ENCODE measurements at regions not wholly inside any gene's neighbourhood (a gene's known extent, or its start where the extent isn't known, plus 50 kb on each side); places are given as distances from the start of the nearest gene placed in this dataset.

- no peaks in the 10 kb centered on the region for H3K27me3 ChIP-seq (ENCODE audit: insufficient read depth, insufficient read length)
- no peak overlapping the region for H3K9ac ChIP-seq (ENCODE audit: insufficient read length, low read depth)
- H3K36me3 ChIP-seq (ENCODE audit: insufficient read depth, insufficient read length, low read length): no peaks in the 10 kb centered on the region
- no peak for TF ChIP-seq ZNF274 (IDR thresholded peaks at IDR 0.05; ENCODE audit: low read depth, low read length)
- TF ChIP-seq YY1 (IDR thresholded peaks at IDR 0.05; ENCODE audit: insufficient read depth, insufficient read length): no peak
- no peak for TF ChIP-seq SUZ12 (IDR thresholded peaks at IDR 0.05; ENCODE audit: extremely low read depth, insufficient read depth, insufficient read length)
- DNase-seq (ENCODE audit: low read depth, low spot score): no peak
- peaks cover 5% of the 10 kb centered on the region for H3K4me1 ChIP-seq (ENCODE audit: insufficient read depth, insufficient read length)
- no peaks in the 10 kb centered on the region for H3K9me3 ChIP-seq (ENCODE audit: insufficient read depth, low read length)
- no peak overlapping the region for H3K4me3 ChIP-seq (ENCODE audit: insufficient read length, low read depth)
Observed at GRCh38 chr15:70277556-70277955, 179.8 kb upstream of the TLE3 start.

- peaks cover 9% of the 10 kb centered on the region for H3K4me1 ChIP-seq (ENCODE audit: insufficient read depth, insufficient read length)
- TF ChIP-seq YY1 (IDR thresholded peaks at IDR 0.05; ENCODE audit: insufficient read depth, insufficient read length): no peak
- no peak for TF ChIP-seq ZNF274 (IDR thresholded peaks at IDR 0.05; ENCODE audit: low read depth, low read length)
- no peak for TF ChIP-seq SUZ12 (IDR thresholded peaks at IDR 0.05; ENCODE audit: extremely low read depth, insufficient read depth, insufficient read length)
- no peak for DNase-seq (ENCODE audit: low read depth, low spot score)
- no peaks in the 10 kb centered on the region for H3K27me3 ChIP-seq (ENCODE audit: insufficient read depth, insufficient read length)
- H3K4me3 ChIP-seq (ENCODE audit: insufficient read length, low read depth): no peak overlapping the region
- no peaks in the 10 kb centered on the region for H3K9me3 ChIP-seq (ENCODE audit: insufficient read depth, low read length)
- no peaks in the 10 kb centered on the region for H3K36me3 ChIP-seq (ENCODE audit: insufficient read depth, insufficient read length, low read length)
- H3K9ac ChIP-seq (ENCODE audit: insufficient read length, low read depth): no peak overlapping the region
Observed at GRCh38 chr15:70276401-70276800, 178.7 kb upstream of the TLE3 start.

- H3K4me1 ChIP-seq (ENCODE audit: insufficient read depth, insufficient read length): peaks cover 14% of the 10 kb centered on the region
Observed at GRCh38 chr15:70275461-70276138, 177.9 kb upstream of the TLE3 start.

GRCh38 chr15:70274908-70275307 is 177.2 kb upstream of the TLE3 start:
- Histone ChIP-seq H3K4me3 (ENCODE audit: insufficient read length, low read depth) (no peak overlapping the region), H3K9ac (ENCODE audit: insufficient read length, low read depth) (no peak overlapping the region), H3K9me3 (ENCODE audit: insufficient read depth, low read length) (no peaks in the 10 kb centered on the region), H3K27me3 (ENCODE audit: insufficient read depth, insufficient read length) (peaks cover 4% of the 10 kb centered on the region), H3K36me3 (ENCODE audit: insufficient read depth, insufficient read length, low read length) (no peaks in the 10 kb centered on the region), H3K4me1 (ENCODE audit: insufficient read depth, insufficient read length) (peaks cover 19% of the 10 kb centered on the region)
- no peak for DNase-seq (ENCODE audit: low read depth, low spot score)
- TF ChIP-seq SUZ12 (IDR thresholded peaks at IDR 0.05; ENCODE audit: extremely low read depth, insufficient read depth, insufficient read length) (no peak), YY1 (IDR thresholded peaks at IDR 0.05; ENCODE audit: insufficient read depth, insufficient read length) (no peak)

More at GRCh38 chr15:70275461-70276138, 177.9 kb upstream of the TLE3 start:
- H3K9me3 ChIP-seq (ENCODE audit: insufficient read depth, low read length): no peaks in the 10 kb centered on the region
- H3K4me3 ChIP-seq (ENCODE audit: insufficient read length, low read depth): no peak overlapping the region
- no peaks in the 10 kb centered on the region for H3K36me3 ChIP-seq (ENCODE audit: insufficient read depth, insufficient read length, low read length)
- H3K9ac ChIP-seq (ENCODE audit: insufficient read length, low read depth): no peak overlapping the region
- no peak for TF ChIP-seq ZNF274 (IDR thresholded peaks at IDR 0.05; ENCODE audit: low read depth, low read length)
- no peak for TF ChIP-seq SUZ12 (IDR thresholded peaks at IDR 0.05; ENCODE audit: extremely low read depth, insufficient read depth, insufficient read length)
- no peak for TF ChIP-seq YY1 (IDR thresholded peaks at IDR 0.05; ENCODE audit: insufficient read depth, insufficient read length)
- DNase-seq (ENCODE audit: low read depth, low spot score): no peak
- no peaks in the 10 kb centered on the region for H3K27me3 ChIP-seq (ENCODE audit: insufficient read depth, insufficient read length)

DNA sequence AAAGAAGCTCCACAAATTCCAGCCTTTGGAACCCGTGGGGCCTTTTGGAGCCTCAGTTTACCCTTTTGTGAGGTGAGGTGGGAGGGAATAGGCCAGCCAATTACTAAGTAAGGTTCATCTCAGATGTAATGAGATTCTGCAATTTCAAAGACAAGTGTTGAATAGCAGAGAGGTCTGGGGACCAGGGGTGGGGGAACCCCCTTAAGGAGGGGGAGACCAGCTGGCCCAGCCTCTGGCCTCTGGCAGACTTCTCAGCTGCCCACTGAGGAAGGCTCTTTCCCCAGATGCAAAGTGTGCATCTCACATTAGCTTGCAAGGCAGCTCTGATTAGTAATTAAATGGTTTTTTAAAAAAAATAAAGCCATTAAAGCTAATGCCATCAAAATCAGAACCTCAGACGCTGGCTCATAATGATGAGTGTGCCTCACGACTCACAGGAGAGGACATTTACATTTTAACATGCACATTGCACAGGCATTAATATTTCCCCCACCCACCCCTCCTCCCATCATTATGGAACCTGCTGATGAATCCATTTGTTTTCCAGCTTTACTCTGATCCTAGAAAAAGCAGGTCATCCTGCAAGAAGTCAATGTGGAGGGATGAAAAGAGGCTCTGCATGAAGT is 176.7 kb upstream of the TLE3 start:
- Histone ChIP-seq H3K4me1 (ENCODE audit: insufficient read depth, insufficient read length) (peaks cover 20% of the 10 kb centered on the region), H3K9ac (ENCODE audit: insufficient read length, low read depth) (no peak overlapping the region)
- no peak for DNase-seq (ENCODE audit: low read depth, low spot score)

DNA sequence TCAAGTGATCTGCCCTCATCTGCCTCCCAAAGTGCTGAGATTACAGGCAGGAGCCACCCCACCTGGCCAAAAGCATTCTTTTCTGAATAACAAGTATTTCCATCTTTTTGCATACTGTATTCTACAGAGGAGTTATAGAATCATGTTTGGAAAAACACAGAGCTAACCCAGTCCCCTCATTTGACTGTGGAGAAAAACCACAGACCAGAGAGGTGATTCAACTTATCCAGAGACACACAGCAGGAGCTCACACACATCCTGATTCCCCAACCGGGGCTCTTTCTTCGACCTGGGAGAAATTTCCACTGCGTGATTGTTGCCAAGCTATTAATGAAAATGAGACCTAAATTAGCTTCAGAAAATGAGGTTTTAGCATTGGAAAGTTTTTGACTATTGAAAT is 176.1 kb upstream of the TLE3 start:
- H3K9ac ChIP-seq (ENCODE audit: insufficient read length, low read depth): no peak overlapping the region
- H3K36me3 ChIP-seq (ENCODE audit: insufficient read depth, insufficient read length, low read length): no peaks in the 10 kb centered on the region
- H3K27me3 ChIP-seq (ENCODE audit: insufficient read depth, insufficient read length): peaks cover 14% of the 10 kb centered on the region
- H3K4me1 ChIP-seq (ENCODE audit: insufficient read depth, insufficient read length): peaks cover 20% of the 10 kb centered on the region
- DNase-seq (ENCODE audit: low read depth, low spot score): no peak
- no peak overlapping the region for H3K4me3 ChIP-seq (ENCODE audit: insufficient read length, low read depth)
- no peaks in the 10 kb centered on the region for H3K9me3 ChIP-seq (ENCODE audit: insufficient read depth, low read length)
- no peak for TF ChIP-seq YY1 (IDR thresholded peaks at IDR 0.05; ENCODE audit: insufficient read depth, insufficient read length)
- TF ChIP-seq SUZ12 (IDR thresholded peaks at IDR 0.05; ENCODE audit: extremely low read depth, insufficient read depth, insufficient read length): no peak
- no peak for TF ChIP-seq ZNF274 (IDR thresholded peaks at IDR 0.05; ENCODE audit: low read depth, low read length)

More for the DNA sequence above, 176.7 kb upstream of the TLE3 start:
- Histone ChIP-seq H3K4me3 (ENCODE audit: insufficient read length, low read depth) (no peak overlapping the region), H3K9me3 (ENCODE audit: insufficient read depth, low read length) (no peaks in the 10 kb centered on the region), H3K36me3 (ENCODE audit: insufficient read depth, insufficient read length, low read length) (no peaks in the 10 kb centered on the region), H3K27me3 (ENCODE audit: insufficient read depth, insufficient read length) (peaks cover 9% of the 10 kb centered on the region)
- TF ChIP-seq ZNF274 (IDR thresholded peaks at IDR 0.05; ENCODE audit: low read depth, low read length) (no peak), SUZ12 (IDR thresholded peaks at IDR 0.05; ENCODE audit: extremely low read depth, insufficient read depth, insufficient read length) (no peak), YY1 (IDR thresholded peaks at IDR 0.05; ENCODE audit: insufficient read depth, insufficient read length) (no peak)

DNA sequence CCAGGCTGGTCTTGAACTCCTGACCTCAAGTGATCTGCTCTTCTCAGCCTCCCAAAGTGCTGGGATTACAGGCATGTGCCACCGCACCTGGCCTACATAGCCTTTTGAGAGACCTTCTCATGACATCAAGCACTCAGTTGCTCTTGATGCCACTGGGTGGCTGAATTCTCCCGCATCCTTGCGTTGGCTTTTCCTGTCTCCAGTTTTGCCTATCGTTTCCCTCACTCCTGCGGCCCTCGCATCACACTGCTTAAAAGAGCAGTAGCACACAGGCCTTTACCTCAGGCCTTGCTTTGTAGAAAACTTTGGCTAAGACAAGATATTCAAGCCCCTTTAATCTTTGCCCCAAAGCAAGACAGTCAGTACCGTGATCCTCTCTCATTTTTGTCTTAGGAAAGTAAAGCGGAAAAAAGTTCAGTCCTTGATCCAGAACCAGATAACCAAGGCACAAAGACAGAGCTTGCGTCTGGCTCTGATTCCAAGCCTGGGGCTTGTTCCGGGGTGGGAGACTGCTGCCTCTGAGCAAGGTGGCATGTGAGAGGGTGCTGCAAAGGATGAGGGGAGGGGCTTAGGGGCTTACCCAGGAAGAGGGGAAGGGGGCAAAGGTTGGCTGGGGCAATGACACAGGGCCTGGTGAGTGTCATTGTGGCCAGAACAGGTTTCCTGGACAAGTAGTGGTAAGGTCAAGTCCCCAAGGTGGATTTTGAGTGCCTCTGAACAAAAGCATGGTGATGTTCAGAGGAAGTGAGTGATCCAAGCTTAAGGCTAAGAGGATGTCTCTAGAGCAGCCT is 175.0 kb upstream of the TLE3 start:
- H3K9me3 ChIP-seq (ENCODE audit: insufficient read depth, low read length): no peaks in the 10 kb centered on the region
- H3K4me3 ChIP-seq (ENCODE audit: insufficient read length, low read depth): no peak overlapping the region
- H3K4me1 ChIP-seq (ENCODE audit: insufficient read depth, insufficient read length): peaks cover 26% of the 10 kb centered on the region
- TF ChIP-seq YY1 (IDR thresholded peaks at IDR 0.05; ENCODE audit: insufficient read depth, insufficient read length) (no peak), ZNF274 (IDR thresholded peaks at IDR 0.05; ENCODE audit: low read depth, low read length) (no peak), SUZ12 (IDR thresholded peaks at IDR 0.05; ENCODE audit: extremely low read depth, insufficient read depth, insufficient read length) (no peak)
- DNase-seq (ENCODE audit: low read depth, low spot score): no peak
- H3K9ac ChIP-seq (ENCODE audit: insufficient read length, low read depth): no peak overlapping the region
- H3K27me3 ChIP-seq (ENCODE audit: insufficient read depth, insufficient read length): peaks cover 24% of the 10 kb centered on the region
- H3K36me3 ChIP-seq (ENCODE audit: insufficient read depth, insufficient read length, low read length): no peaks in the 10 kb centered on the region

Data from NT2/D1 (cell line).